Anterior cingulate cortex (tissue), 58 donors: ENCODE measurements at regions not wholly inside any gene's neighbourhood (a gene's known extent, or its start where the extent isn't known, plus 50 kb on each side); places are given as distances from the start of the nearest gene placed in this dataset.
"Not testable (repeated sequence)": the region's sequence is repeated elsewhere in the genome, so short reads cannot be mapped to it uniquely, and the experiment has no call there.

Source experiments
- DNase-seq, 58 donors: peaks; one replicate each; lab custom pipeline; 2025; lab: John Stamatoyannopoulos, UW

- no peak for DNase-seq
Observed at GRCh38 chr15:62362144-62362543, 197.1 kb upstream of the C2CD4B start.

DNA sequence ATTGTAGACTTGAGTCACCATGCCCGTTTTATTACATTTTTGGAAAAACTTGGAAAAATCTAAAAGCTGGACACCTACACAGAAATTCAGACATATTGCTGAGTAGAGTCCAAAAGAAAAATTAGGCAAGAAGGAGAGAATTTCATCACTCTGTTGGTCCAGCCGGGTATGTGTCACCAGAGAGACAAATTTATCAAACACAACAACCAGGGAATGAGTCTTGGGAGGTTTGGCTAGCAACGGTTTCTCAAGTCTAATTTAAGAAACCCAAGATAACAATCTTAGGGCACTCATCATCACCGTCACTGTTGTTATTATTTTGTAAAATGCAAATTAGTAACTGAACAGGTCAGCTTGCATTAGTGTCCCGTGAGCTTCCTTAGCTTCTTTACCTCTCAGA is 197.5 kb upstream of the C2CD4B start:
- DNase-seq, result peak in 2 of 58 donors; percentile 2 to 18

GRCh38 chr15:62363913-62364312 is 198.8 kb upstream of the C2CD4B start:
- DNase-seq, result no peak

- peak in 1 of 58 donors; percentile 3 for DNase-seq
Observed at GRCh38 chr15:62365795-62366442, 200.8 kb upstream of the C2CD4B start.

- no peak for DNase-seq
Observed at GRCh38 chr15:62369454-62369853, 204.4 kb upstream of the C2CD4B start.

GRCh38 chr15:62371683-62372082 is 206.6 kb upstream of the C2CD4B start:
- not testable (repeated sequence) for DNase-seq

- no peak for DNase-seq
Observed at GRCh38 chr15:62377736-62378480, 212.8 kb upstream of the C2CD4B start.

DNA sequence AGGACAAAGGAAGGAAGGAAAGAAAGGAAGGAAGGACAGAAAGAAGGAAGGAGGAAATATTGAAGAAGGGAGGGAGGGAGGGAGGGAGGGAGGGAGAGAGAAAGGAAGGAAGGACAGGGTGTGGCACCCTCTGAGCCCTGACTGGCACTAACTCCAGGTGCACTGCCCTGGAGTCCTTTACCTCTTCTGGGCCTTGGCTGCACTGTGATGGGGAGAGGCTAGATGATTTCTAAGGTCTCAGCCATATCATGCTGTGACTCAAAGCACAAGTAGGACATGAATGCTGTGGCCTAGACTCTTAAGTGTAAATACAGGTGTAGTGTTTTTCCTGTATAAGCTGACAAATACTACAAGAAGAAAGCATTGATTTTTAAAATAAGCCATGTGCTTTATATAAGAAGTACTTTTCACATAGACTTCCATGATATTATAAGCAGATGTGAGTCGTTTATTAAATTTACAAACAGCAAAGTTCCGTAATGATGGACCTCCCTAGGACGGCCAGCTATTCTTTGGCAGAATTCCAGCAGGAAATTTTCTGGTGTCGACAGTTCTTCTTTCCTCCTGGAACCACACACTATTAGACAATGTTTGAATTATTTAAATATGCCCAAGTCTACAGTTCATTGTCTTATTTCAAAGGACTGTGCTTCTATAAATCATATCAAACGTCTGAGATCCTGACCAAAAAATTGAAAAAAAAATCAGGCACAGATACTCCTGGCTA is 213.8 kb upstream of the C2CD4B start:
- no peak for DNase-seq

DNA sequence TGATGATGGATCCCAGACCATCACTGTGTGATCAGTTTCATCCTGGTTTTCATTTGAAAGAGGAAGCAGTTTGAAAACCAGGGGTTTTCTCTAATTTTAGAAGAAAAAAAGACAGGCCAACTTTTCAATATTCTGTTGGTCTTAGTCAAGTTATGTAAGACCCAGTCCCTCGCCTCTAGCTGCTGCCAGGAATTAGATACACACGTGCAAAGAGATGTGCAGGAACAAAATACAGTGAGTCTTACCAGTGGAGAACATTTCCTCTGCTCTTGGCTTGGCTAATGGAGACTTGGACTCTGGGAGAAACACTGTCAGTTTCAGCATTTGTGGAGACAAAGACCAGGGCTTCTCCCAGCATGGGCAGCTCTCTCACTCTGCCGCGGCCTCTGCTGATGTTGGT is 214.9 kb upstream of the C2CD4B start:
- DNase-seq, result no peak

- DNase-seq, result no peak
Observed at GRCh38 chr15:62382046-62382445, 217.0 kb upstream of the C2CD4B start.

DNA sequence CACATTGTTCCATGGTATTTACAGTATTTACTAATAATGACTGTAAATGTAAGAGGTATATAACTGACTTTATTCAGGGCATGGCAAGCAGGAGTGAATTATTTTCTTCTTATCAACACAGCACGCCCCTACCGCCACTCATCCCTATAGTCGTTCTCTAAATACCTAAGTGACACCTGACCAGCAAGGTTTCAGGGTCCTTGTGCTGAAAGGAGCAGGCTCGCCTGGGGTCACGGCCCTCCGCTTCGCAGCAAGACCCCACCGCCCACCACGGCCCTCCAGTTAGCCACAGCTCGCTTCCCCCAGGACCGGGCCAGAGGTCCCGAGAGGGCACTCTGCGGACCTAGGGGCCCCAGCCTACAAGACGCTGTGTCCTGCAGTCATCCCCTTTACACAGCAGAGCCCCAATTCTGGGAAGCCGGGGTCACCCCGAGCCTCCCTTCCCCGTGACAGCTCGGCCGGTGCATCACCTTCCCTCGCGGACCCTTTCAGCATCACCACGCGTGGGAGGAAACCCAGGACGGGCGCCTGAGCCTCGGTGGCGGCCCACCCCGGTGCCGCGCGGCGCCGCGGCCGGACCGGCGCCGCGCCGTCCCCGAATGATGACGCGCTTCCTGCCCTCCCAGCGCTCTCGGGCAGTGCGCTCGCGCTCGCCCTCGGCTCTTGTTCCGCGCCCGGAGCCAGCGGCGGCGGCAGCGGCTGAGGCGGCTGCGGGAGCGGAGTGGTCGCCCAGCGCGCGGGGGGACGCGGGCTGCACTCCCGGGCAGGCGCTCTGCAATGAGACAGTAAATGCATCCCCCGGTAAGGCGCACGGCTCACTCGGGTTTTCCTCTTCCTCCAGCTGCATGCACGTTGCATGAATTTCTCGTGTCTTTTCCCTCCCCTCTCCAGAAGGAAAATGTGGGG is 225.1 kb upstream of the C2CD4B start, which contains the start of gene TLN2:
TLN2 (plus strand) TSS at position 666 of the 906 bp plus-strand sequence.
- DNase-seq, result peak in 56 of 58 donors; percentile 6 to 86 (median 56)

DNA sequence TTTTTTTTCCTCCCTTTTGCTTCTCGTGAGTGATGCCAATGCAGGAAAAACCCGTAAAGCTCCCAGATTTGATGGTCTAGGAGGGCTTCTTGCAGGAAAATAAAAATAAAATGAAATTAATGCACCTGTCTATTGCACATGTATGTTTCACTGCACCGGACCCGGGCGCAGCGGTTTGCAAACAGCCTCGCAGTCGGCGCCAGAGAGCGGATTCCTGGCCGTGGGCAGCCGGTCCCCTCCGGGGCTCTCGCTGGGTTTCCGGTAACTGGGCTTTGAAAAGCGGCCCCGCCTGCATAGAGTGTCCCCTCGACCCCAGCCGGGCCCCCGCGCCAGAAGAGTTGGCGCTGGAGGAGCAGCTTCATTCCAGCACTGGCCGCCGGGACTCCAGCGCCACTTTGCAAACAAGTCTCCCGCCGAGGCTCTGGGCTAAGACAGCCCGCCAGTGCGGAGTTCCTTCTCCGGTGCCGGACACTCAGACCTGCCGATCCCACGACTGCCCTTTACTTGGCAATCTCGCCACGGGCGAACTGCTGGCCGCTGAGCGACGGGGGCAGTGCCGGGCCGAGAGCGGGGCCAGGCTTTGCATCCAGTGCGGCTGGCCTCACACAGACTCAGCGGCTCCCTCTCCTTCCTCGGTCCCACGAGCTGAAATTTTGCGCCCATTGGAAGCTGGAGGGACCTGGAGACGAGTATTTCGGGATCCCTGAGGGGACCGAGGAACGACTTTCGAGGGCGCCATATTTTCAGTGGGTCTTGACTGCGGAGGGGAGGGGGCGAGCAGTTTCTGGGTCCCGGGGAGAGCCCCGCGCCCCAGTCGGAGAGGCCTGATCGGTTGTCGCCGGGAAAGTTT is 225.9 kb upstream of the C2CD4B start:
- peak in 54 of 58 donors; percentile 9 to 82 (median 44) for DNase-seq

DNA sequence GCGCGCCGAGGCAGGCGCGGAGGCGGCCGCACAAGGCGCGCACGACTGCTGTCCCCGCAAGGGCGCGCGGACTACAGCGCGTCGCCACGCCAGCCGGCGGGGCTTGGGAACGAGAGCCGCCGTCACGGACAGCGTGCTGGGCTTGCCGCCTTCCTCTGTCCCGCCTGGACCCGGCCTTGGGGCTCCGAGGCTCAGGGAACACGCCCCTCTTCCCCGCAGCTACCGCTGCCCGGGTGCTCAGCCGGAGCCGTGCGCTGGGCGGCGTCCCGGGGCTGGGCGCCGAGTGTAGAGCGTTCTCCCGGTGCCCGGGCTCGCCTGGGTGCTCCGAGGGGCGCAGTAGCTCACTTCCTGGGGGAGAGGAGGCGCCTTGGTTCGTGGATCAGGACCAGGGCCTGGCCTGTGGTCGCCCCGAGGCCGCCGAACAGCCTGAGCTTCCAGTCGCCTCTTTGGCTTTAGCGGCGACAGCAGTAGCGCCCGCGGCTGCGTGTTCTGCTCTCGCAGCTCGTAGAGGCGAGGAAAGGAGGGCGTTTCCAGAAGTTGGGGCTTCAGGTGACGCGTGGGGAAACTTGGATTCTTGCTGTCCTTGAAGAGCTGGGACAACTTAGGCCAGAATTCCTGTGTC is 226.7 kb upstream of the C2CD4B start:
- DNase-seq, result peak in 51 of 58 donors; percentile 3 to 61 (median 38)

DNA sequence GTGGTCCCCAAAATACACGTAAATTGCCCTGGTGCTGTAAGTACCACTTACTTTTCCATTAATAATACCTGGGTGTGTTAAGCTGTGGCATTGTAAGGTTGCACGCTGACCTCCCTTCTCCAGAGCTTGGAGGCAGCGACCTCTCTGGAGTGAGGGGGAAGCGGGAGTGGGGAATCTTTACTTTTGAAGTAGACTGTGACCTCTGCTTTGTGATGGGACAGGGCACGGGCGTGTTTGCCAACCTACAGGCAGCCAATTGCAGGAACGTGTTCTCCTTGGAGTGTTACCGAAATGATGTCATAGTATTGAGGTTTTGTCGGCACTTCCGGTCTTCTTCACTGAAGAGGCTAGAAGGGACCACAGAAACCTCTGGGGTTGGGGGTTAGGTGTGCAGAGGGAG is 227.3 kb upstream of the C2CD4B start:
- DNase-seq, result peak in 6 of 58 donors; percentile 0 to 15 (median 3)

DNA sequence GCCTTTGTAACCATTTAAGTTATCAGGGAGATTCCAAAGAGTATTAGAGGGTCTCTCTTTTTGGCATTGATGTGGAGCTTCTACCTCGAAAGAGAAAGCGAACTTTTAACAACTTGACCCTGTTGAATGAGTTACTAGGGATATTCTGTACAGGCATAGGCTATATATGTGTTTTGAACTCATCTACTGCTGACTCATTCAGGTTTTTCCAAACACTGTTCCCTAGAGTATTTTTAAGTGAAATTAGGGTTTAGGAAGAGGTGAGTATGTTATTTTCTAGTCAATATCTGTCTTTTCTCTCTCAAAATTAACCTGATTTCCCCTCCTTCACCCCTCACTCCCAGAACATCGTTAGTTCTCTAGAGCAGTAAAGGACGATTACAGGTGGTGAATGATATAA is 228.1 kb upstream of the C2CD4B start:
- DNase-seq, result no peak

- no peak for DNase-seq
Observed at GRCh38 chr15:62394079-62394478, 229.0 kb upstream of the C2CD4B start.

DNA sequence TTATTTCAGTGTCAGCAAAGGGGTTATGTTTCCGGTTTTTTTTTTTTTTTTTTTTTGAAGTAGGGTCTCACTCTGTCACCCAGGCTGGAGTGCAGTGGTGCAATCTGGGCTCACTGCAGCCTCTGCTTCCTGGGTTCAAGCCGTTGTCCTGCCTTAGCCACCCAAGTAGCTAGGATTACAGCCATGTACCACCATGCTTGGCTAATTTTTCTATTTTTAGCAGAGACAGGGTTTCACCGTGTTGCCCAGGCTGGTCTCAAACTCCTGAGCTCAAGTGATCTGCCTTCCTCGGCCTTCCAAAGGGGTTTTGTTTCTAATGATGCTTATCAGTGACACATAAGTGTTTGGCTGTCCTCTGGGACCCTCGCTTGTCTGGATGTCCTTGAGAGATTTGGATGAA is 235.7 kb upstream of the C2CD4B start:
- DNase-seq, result no peak

DNA sequence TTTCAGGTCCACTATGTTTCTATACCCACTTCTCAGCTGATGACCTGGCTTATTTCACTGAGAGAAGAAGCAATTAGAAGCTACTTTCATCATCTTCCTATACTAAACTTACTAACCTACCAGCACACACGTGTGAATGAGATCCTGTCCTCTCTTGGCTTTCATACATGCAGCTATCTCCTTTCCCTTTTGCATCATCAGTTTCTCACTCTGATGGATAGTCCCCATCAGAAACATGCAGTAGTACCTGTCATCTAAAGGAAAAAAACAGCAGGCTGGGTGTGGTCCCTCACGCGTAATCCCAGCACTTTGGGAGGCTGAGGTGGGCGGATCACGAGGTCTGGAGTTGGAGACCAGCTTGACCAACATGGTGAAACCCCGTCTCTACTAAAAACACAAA is 237.6 kb upstream of the C2CD4B start:
- DNase-seq, result no peak
